HFF-Myc (cell line): ENCODE measurements at regions not wholly inside any gene's neighbourhood (a gene's known extent, or its start where the extent isn't known, plus 50 kb on each side); places are given as distances from the start of the nearest gene placed in this dataset.

Experiments used
- DNase-seq: peaks from one replicate; pipeline ENCODE4 v3.0.0-alpha.2; 2011; ENCODE audit warnings: low read depth; ENCODE audit errors: extremely low read depth
- H3K4me3 ChIP-seq: replicated peaks from 2 replicates; pipeline ENCODE4 v1.5.1; 2011; ENCODE audit warnings: low read depth, mild to moderate bottlenecking, control low read depth, low read length
- CTCF ChIP-seq: IDR thresholded peaks from 2 replicates; pipeline ENCODE4 v1.5.1; 2012; ENCODE audit warnings: mild to moderate bottlenecking, low read depth, low read length, control low read depth; ENCODE audit errors: missing control alignments

GRCh38 chr5:141778683-141779082 is 96.7 kb upstream of the ARAP3 start:
- no peak for DNase-seq
- no peak for TF ChIP-seq CTCF
- H3K4me3 ChIP-seq: no peak overlapping the region

GRCh38 chr5:141778206-141778605 is 96.2 kb upstream of the ARAP3 start:
- no peak for DNase-seq
- no peak for TF ChIP-seq CTCF

GRCh38 chr5:141777711-141778110 is 95.7 kb upstream of the ARAP3 start:
- no peak for DNase-seq
- no peak for TF ChIP-seq CTCF
- no peak overlapping the region for H3K4me3 ChIP-seq

More at GRCh38 chr5:141778206-141778605, 96.2 kb upstream of the ARAP3 start:
- no peak overlapping the region for H3K4me3 ChIP-seq

- H3K4me3 ChIP-seq: no peak overlapping the region
- no peak for DNase-seq
- no peak for TF ChIP-seq CTCF
Observed at GRCh38 chr5:141777130-141777529, 95.1 kb upstream of the ARAP3 start.

- DNase-seq: no peak
- TF ChIP-seq CTCF: no peak
- no peak overlapping the region for H3K4me3 ChIP-seq
Observed at GRCh38 chr5:141773779-141774562, 91.9 kb upstream of the ARAP3 start.

- no peak overlapping the region for H3K4me3 ChIP-seq
- TF ChIP-seq CTCF: no peak
- no peak for DNase-seq
Observed at GRCh38 chr5:141772281-141772680, 90.3 kb upstream of the ARAP3 start.

- TF ChIP-seq CTCF: no peak
- DNase-seq: no peak
- H3K4me3 ChIP-seq: no peak overlapping the region
Observed at GRCh38 chr5:141771562-141771961, 89.5 kb upstream of the ARAP3 start.
